Kidney epithelial cell (primary cell): ENCODE measurements at regions not wholly inside any gene's neighbourhood (a gene's known extent, or its start where the extent isn't known, plus 50 kb on each side); places are given as distances from the start of the nearest gene placed in this dataset.
A peak's percentile ranks its signal among the peaks of the same experiment; 100 is the strongest.
"Not testable (repeated sequence)": the region's sequence is repeated elsewhere in the genome, so short reads cannot be mapped to it uniquely, and the experiment has no call there.

Experiments used
- DNase-seq: peaks from one replicate; pipeline ENCODE4 v3.0.0-alpha.2; 2010; ENCODE audit warnings: low read depth
- H3K27me3 ChIP-seq: 2 replicates; pipeline ENCODE4 v1.6.0; 2011; ENCODE audit warnings: low read length; ENCODE audit not compliant: control insufficient read depth, insufficient read depth
- H3K36me3 ChIP-seq: 2 replicates; pipeline ENCODE4 v1.5.1; 2011; ENCODE audit warnings: low read length; ENCODE audit not compliant: control insufficient read depth, insufficient read depth
- H3K4me3 ChIP-seq: 2 replicates; pipeline ENCODE4 v1.5.1; 2011; ENCODE audit warnings: low read depth, mild to moderate bottlenecking, control low read depth, low read length
- CTCF ChIP-seq: IDR thresholded peaks from 2 replicates; pipeline ENCODE4 v1.5.1; 2011; ENCODE audit warnings: mild to moderate bottlenecking, moderate library complexity, low read length, control low read depth, inconsistent platforms; ENCODE audit not compliant: insufficient read depth, poor library complexity, severe bottlenecking

DNA sequence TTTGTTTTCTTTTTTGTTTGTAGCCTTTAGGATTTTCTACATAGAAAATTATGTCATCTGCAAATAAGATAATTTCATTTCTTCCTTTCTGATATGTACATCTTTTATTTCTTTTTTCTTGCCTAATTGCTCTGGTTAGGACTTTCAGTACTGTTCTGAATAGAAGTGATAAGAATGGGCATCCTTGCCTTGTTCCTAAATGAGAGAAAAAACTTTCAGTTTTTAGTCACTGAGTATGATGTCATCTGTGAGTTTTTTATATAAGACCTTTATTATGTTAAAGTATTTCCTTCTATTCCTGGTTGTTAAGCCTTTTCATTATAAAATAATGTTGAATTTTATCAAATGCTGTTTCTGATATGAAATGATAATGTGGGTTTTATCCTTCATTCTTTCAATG lies 76.0 kb upstream of the SLC35F3 start:
- Histone ChIP-seq H3K27me3 (no peaks in the 10 kb centered on the region), H3K36me3 (no peaks in the 10 kb centered on the region), H3K4me3 (no peak overlapping the region)
- no peak for TF ChIP-seq CTCF
- no peak for DNase-seq

DNA sequence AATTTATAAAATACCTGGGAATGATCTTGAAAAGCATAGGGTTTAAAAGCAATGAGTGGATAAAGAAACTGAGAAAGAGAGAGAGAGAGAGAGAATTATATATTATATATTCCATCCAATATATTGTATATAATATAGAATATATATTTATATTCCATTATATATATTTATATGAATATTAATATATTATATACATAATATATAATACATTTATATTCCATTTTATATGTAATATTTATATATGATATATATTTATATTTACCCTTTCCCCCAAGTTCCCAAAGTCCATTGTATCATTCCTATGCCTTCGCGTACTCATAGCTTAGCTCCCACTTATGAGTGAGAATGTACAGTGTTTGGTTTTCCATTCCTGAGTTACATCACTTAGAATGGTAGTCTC lies 69.9 kb upstream of the SLC35F3 start:
- H3K4me3 ChIP-seq, result no peak overlapping the region
- H3K27me3 ChIP-seq, result no peaks in the 10 kb centered on the region
- no peak for DNase-seq
- no peaks in the 10 kb centered on the region for H3K36me3 ChIP-seq
- no peak for TF ChIP-seq CTCF

DNA sequence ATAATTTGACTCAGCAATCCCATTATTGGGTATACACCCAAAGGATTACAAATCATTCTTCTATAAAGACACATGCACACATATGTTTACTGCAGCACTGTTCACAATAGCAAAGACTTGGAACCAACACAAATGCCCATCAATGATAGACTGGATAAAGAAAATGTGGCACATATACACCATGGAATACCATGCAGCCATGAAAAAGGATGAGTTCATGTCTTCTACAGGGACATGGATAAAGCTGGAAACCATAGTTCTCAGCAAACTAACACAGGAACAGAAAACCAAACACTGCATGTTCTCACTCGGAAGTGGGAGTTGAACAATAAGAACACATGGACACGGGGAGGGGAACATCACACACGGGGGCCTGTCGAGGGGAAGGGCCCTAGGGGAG lies 66.3 kb upstream of the SLC35F3 start:
- not testable (repeated sequence) for H3K36me3 ChIP-seq, H3K27me3 ChIP-seq, H3K4me3 ChIP-seq, DNase-seq

DNA sequence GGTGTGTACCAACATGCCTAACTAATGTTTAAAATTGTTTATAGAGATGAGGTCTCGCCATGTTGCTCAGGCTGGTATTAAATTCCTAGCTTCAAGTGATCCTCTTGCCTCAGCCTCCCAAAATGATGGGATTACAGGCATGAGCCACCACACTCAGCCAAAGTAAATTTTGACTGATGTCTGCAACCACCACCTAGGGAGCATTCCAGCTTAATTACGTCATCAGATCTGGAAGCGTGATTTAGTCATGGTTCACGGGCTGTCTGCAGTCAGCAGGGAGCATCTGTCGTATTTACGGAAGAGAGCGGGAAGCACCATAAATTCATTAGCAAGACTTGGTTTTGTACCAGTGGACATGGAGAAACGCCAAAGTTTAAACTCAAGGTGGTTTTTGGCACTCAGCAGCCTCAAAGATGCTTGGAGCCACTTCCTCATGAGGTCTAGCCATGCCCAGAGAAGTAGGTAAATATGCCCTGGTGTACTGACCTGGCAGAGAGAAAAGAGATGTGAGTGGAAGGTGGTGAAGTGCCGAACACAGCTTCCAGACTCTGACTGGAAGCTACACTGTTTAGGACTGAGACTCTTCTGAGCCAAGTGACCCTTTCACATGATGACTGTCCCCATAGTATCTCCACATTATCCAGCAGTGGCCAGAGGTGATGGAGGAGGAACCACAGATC lies 60.8 kb upstream of the SLC35F3 start:
- Histone ChIP-seq H3K4me3 (no peak overlapping the region), H3K27me3 (no peaks in the 10 kb centered on the region), H3K36me3 (no peaks in the 10 kb centered on the region)
- peak; percentile 38 for DNase-seq
- no peak for TF ChIP-seq CTCF

GRCh38 chr1:233844275-233844674 lies 60.2 kb upstream of the SLC35F3 start:
- Histone ChIP-seq H3K36me3 (no peaks in the 10 kb centered on the region), H3K27me3 (no peaks in the 10 kb centered on the region), H3K4me3 (no peak overlapping the region)
- no peak for TF ChIP-seq CTCF
- DNase-seq, result no peak

- H3K36me3 ChIP-seq, result no peaks in the 10 kb centered on the region
- DNase-seq, result no peak
- H3K27me3 ChIP-seq, result no peaks in the 10 kb centered on the region
- no peak overlapping the region for H3K4me3 ChIP-seq
- TF ChIP-seq CTCF, result no peak
Observed at GRCh38 chr1:233844692-233845091, 59.8 kb upstream of the SLC35F3 start.
